Immature natural killer cell (primary cell): ENCODE measurements at regions not wholly inside any gene's neighbourhood (a gene's known extent, or its start where the extent isn't known, plus 50 kb on each side); places are given as distances from the start of the nearest gene placed in this dataset.
"Not testable (repeated sequence)": the region's sequence is repeated elsewhere in the genome, so short reads cannot be mapped to it uniquely, and the experiment has no call there.

Experiments
- DNase-seq, 3 donors: peaks; one replicate each; pipeline ENCODE4 v3.0.0; 2022; ENCODE audit warnings: mixed read lengths in 1 of 3
- H3K27ac Mint-ChIP-seq, 6 donors: one replicate each; pipeline ENCODE4 v1.8.0; 2020; ENCODE audit warnings: mixed read lengths in 6 of 6, mild to moderate bottlenecking in 5 of 6, inconsistent platforms in 4 of 6, moderate library complexity in 3 of 6
- H3K27me3 Mint-ChIP-seq, 3 donors: one replicate each; pipeline ENCODE4 v1.8.0; 2020 to 2021; ENCODE audit warnings: low read depth in 3 of 3, mild to moderate bottlenecking in 3 of 3, mixed read lengths in 3 of 3, moderate library complexity in 3 of 3, inconsistent platforms in 1 of 3
- H3K36me3 Mint-ChIP-seq, 3 donors: one replicate each; pipeline ENCODE4 v1.8.0; 2020; ENCODE audit warnings: mixed read lengths in 3 of 3, inconsistent platforms in 2 of 3, mild to moderate bottlenecking in 2 of 3
- H3K4me1 Mint-ChIP-seq, 2 donors: one replicate each; pipeline ENCODE4 v1.8.0; 2020; ENCODE audit warnings: inconsistent platforms in 2 of 2, mild to moderate bottlenecking in 2 of 2, mixed read lengths in 2 of 2, moderate library complexity in 1 of 2
- H3K4me3 Mint-ChIP-seq, 5 donors: one replicate each; pipeline ENCODE4 v1.8.0; 2020; ENCODE audit warnings: mild to moderate bottlenecking in 5 of 5, mixed read lengths in 5 of 5, inconsistent platforms in 3 of 5, moderate library complexity in 3 of 5
- H3K9me3 Mint-ChIP-seq, 6 donors: one replicate each; pipeline ENCODE4 v1.8.0; 2020; ENCODE audit warnings: mild to moderate bottlenecking in 6 of 6, mixed read lengths in 6 of 6, inconsistent platforms in 4 of 6, moderate library complexity in 3 of 6

DNA sequence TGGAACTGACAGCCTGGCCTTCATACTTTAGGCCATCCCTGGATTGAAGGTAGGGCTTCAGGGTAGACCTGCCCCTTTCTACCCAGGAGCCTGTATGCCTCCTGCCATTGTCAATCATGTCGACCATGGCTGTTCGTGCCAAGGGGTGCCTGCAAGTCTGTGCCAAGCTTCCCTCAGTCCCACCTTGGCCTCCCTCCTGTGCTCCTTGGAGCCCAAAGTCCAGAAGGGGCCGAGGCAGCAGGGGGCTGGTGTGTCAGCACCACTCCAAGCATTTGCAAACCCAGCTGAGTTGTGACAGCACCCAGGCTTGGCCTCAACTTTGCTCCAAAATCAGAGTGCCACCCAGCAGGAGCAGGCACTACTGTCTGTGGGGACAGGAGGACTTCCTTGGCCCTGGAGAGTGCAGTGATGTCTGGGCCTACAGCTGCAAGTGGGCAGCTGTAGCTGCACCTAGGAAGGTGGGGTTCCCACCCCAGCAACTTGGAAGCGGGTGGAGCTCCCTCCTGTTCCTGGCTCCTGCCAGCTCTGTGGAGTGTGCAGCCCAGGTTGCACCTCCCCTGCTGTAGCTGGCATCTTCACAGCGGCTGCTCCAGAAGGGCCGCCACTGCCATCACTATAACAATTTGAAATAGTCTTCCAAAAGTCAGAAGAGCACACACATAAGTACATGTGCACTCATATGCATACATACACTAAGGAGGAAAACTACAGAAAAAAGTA lies 1719.3 kb downstream of the HACE1 start:
- Mint-ChIP-seq H3K27ac (no peak overlapping the region), H3K36me3 (no peaks in the 10 kb centered on the region), H3K9me3 (peaks cover 3 to 27% (median 9%) of the 10 kb centered on the region in 6 donors), H3K4me1 (no peaks in the 10 kb centered on the region), H3K27me3 (peaks cover 0 to 2% (median 0%) of the 10 kb centered on the region in 3 donors), H3K4me3 (no peak overlapping the region)
- DNase-seq, result no peak

GRCh38 chr6:103139377-103139776 lies 1720.3 kb downstream of the HACE1 start:
- H3K4me1 Mint-ChIP-seq, result no peaks in the 10 kb centered on the region
- no peak overlapping the region for H3K27ac Mint-ChIP-seq
- no peaks in the 10 kb centered on the region for H3K36me3 Mint-ChIP-seq
- no peak overlapping the region for H3K4me3 Mint-ChIP-seq
- H3K9me3 Mint-ChIP-seq, result peaks cover 4 to 32% (median 11%) of the 10 kb centered on the region in 6 donors
- DNase-seq, result no peak
- peaks cover 0 to 2% (median 2%) of the 10 kb centered on the region in 3 donors for H3K27me3 Mint-ChIP-seq

GRCh38 chr6:103124471-103124870 lies 1731.0 kb downstream of the GRIK2 start:
- Mint-ChIP-seq H3K4me1 (no peaks in the 10 kb centered on the region), H3K27me3 (no peaks in the 10 kb centered on the region), H3K36me3 (no peaks in the 10 kb centered on the region), H3K4me3 (no peak overlapping the region), H3K9me3 (peaks cover 5 to 18% (median 15%) of the 10 kb centered on the region in 6 donors), H3K27ac (no peak overlapping the region)
- no peak for DNase-seq

GRCh38 chr6:103122766-103123601 lies 1729.5 kb downstream of the GRIK2 start:
- DNase-seq, result no peak
- Mint-ChIP-seq H3K36me3 (no peaks in the 10 kb centered on the region), H3K27me3 (no peaks in the 10 kb centered on the region), H3K27ac (no peak overlapping the region), H3K4me1 (no peaks in the 10 kb centered on the region), H3K4me3 (no peak overlapping the region), H3K9me3 (peaks cover 7 to 25% (median 18%) of the 10 kb centered on the region in 6 donors)

GRCh38 chr6:103119056-103119455 lies 1725.5 kb downstream of the GRIK2 start:
- Mint-ChIP-seq H3K27me3 (no peaks in the 10 kb centered on the region), H3K4me3 (no peak overlapping the region), H3K9me3 (peaks cover 10 to 29% (median 13%) of the 10 kb centered on the region in 6 donors), H3K27ac (no peak overlapping the region), H3K4me1 (no peaks in the 10 kb centered on the region), H3K36me3 (no peaks in the 10 kb centered on the region)
- no peak for DNase-seq

DNA sequence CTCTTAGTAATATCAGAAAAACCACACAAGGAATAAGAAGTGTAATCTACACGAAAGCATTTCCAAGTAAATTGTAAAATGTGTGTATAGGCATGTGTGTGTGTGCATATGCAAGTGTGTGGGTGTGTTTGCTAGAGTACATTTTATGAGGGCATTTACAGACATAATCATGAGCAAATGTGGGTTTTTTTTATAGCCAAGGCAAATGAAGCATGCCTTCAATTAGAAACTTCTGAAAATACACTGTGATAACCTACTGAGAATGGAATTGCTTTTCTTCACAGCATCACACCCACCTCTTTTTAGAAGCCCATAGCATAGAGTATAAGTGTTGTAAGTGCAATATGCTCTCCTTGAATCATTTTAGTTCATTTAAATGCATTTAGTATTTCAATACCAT lies 1721.1 kb downstream of the GRIK2 start:
- H3K4me3 Mint-ChIP-seq, result no peak overlapping the region
- DNase-seq, result no peak

DNA sequence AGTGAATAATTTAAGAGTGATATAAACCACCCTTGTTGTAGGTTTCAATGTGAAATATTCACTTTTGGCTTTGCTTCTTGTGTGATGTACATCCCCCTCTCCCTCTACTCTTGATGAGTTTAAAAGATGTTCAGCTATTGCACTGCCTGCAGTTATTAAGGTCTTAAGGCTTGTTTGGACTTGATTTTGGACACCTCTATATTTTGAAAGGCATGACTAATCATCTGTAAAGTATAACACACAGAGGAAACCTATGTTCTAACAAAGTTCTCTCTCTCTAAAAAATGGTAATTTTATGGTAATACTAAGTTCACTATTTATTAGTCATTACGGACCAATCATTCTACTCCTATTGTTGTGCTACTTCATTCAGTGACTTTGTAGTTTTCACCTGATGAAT lies 1719.9 kb downstream of the GRIK2 start:
- Mint-ChIP-seq H3K36me3 (no peaks in the 10 kb centered on the region), H3K4me1 (no peaks in the 10 kb centered on the region), H3K27ac (no peak overlapping the region), H3K4me3 (no peak overlapping the region), H3K27me3 (no peaks in the 10 kb centered on the region), H3K9me3 (peaks cover 0 to 16% (median 9%) of the 10 kb centered on the region in 6 donors)
- DNase-seq, result no peak

More for the DNA sequence above, 1721.1 kb downstream of the GRIK2 start:
- Mint-ChIP-seq H3K9me3 (peaks cover 0 to 16% (median 11%) of the 10 kb centered on the region in 6 donors), H3K27me3 (no peaks in the 10 kb centered on the region), H3K36me3 (no peaks in the 10 kb centered on the region), H3K4me1 (no peaks in the 10 kb centered on the region), H3K27ac (no peak overlapping the region)

- no peak overlapping the region for H3K4me3 Mint-ChIP-seq
- no peaks in the 10 kb centered on the region for H3K4me1 Mint-ChIP-seq
- H3K27me3 Mint-ChIP-seq, result peaks cover 0 to 3% (median 0%) of the 10 kb centered on the region in 3 donors
- H3K9me3 Mint-ChIP-seq, result peaks cover 7 to 23% (median 13%) of the 10 kb centered on the region in 6 donors
- H3K36me3 Mint-ChIP-seq, result no peaks in the 10 kb centered on the region
- DNase-seq, result no peak
- no peak overlapping the region for H3K27ac Mint-ChIP-seq
Observed at GRCh38 chr6:103107985-103108384, 1714.5 kb downstream of the GRIK2 start.

DNA sequence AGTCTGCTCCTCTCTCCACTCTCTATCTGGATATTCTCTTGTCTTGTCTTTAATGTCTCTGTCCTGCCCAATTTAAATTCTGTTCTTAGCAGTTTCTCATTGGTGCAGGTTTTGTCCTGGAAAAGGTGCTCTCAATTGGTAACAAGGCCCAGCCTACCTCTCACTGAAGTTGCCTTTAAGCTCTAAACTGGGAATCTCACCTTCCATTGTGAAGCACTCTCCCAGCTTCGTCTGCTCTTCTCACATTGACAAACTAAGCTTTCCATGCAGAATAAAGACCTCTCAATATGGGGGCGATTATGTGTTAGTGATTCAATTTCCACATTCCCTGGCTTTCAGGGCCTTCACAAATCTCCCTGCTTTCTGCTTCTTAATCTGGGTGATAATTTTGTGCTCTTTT lies 1712.2 kb downstream of the GRIK2 start:
- Mint-ChIP-seq H3K4me3 (no peak overlapping the region), H3K27ac (no peak overlapping the region)

DNA sequence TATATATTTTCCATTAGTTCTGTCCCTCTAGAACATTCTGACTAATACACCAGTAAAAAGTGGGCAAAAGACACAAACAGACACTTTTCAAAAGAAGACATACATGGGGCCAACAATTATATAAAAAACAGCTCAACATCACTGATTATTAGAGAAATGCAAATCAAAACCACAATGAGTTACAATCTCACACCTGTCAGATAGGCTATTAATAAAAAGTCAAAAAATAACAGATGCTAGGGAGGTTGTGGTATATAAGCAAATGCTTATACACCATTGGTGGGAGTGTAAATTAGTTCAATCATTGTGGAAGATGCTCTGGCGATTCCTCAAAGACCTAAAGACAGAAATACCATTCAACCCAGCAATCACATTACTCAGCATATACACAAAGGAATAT lies 1707.8 kb downstream of the GRIK2 start:
- Mint-ChIP-seq H3K9me3 (peaks cover 15 to 58% (median 33%) of the 10 kb centered on the region in 6 donors), H3K4me1 (no peaks in the 10 kb centered on the region), H3K36me3 (no peaks in the 10 kb centered on the region), H3K27ac (no peak overlapping the region), H3K27me3 (peaks cover 0 to 3% (median 0%) of the 10 kb centered on the region in 3 donors), H3K4me3 (no peak overlapping the region)
- no peak for DNase-seq

More for the DNA sequence above, 1712.2 kb downstream of the GRIK2 start:
- H3K36me3 Mint-ChIP-seq, result no peaks in the 10 kb centered on the region
- no peaks in the 10 kb centered on the region for H3K4me1 Mint-ChIP-seq
- peaks cover 10 to 29% (median 14%) of the 10 kb centered on the region in 6 donors for H3K9me3 Mint-ChIP-seq
- H3K27me3 Mint-ChIP-seq, result peaks cover 0 to 3% (median 0%) of the 10 kb centered on the region in 3 donors
- no peak for DNase-seq

DNA sequence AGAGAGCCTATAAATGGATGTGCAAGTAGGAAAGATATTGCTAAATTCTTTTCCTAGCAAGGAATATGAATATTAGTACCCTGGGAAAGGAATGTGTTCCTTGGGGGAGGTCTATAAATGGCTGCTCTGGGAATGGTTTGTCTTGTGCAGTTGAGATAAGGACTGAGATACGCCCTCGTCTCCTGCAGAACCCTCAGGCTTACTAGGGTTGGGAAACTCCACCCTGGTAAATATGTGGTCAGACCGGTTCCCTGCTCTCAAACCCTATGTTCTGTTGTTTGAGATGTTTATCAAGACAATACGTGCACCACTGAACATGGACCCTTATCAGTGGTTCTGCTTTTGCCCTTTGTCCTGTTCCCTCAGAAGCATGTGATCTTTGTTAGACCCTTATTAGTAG lies 1698.9 kb downstream of the GRIK2 start:
- not testable (repeated sequence) for H3K27me3 Mint-ChIP-seq, H3K27ac Mint-ChIP-seq, DNase-seq, H3K36me3 Mint-ChIP-seq, H3K4me1 Mint-ChIP-seq, H3K4me3 Mint-ChIP-seq
- peaks cover 9 to 36% (median 19%) of the 10 kb centered on the region in 6 donors for H3K9me3 Mint-ChIP-seq

DNA sequence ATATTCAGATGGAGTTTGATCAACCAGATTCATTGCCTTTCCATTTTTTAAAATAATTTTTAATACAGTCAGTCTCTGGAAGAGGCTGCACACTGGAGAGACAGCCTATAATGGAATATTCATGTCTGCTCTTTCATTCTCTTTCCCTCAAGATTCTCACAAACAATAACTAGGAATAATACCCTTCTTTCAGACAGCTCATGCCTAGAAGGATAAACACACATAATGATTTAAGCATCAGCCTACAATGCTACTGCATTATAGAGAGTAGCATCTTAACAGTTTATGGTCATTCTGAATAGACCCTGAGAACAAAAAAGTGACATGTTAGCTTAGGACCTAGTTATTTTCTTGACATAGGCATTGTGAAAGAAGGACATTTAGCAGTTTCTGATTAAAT lies 1692.3 kb downstream of the GRIK2 start:
- DNase-seq, result no peak
- H3K4me1 Mint-ChIP-seq, result no peaks in the 10 kb centered on the region
- H3K27ac Mint-ChIP-seq, result no peak overlapping the region
- no peaks in the 10 kb centered on the region for H3K36me3 Mint-ChIP-seq
- peaks cover 5 to 20% (median 13%) of the 10 kb centered on the region in 6 donors for H3K9me3 Mint-ChIP-seq
- H3K4me3 Mint-ChIP-seq, result no peak overlapping the region
- H3K27me3 Mint-ChIP-seq, result no peaks in the 10 kb centered on the region

- no peaks in the 10 kb centered on the region for H3K27me3 Mint-ChIP-seq
- H3K4me1 Mint-ChIP-seq, result no peaks in the 10 kb centered on the region
- H3K27ac Mint-ChIP-seq, result no peak overlapping the region
- no peak overlapping the region for H3K4me3 Mint-ChIP-seq
- H3K36me3 Mint-ChIP-seq, result peaks cover 0 to 4% (median 3%) of the 10 kb centered on the region in 3 donors
- peaks cover 3 to 31% (median 16%) of the 10 kb centered on the region in 6 donors for H3K9me3 Mint-ChIP-seq
- DNase-seq, result no peak
Observed at GRCh38 chr6:103081876-103082630, 1688.5 kb downstream of the GRIK2 start.

DNA sequence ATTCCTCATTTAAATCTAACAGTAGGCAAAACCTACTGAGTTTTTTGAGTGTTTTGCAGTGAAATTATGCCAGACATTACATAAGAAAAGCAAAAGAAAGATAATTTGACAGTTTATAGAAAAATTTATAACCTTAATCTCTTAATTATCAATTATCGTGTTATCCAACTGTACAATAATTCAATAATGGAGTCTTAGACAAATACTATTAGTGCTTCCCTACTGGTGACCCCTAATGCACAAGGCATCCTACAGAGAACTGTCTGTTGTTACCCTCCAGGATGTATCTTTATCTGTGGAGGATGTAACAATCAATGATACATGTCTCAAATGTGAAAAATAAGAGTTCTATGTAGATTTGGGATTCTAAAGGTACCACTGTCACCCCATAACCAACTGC lies 1687.6 kb downstream of the GRIK2 start:
- Mint-ChIP-seq H3K27ac (no peak overlapping the region), H3K27me3 (no peaks in the 10 kb centered on the region), H3K36me3 (peaks cover 0 to 4% (median 3%) of the 10 kb centered on the region in 3 donors), H3K4me3 (no peak overlapping the region), H3K9me3 (peaks cover 3 to 32% (median 14%) of the 10 kb centered on the region in 6 donors), H3K4me1 (no peaks in the 10 kb centered on the region)
- DNase-seq, result no peak
